ENCODE measurements at regions not wholly inside any gene's neighbourhood (a gene's known extent, or its start where the extent isn't known, plus 50 kb on each side); places are given as distances from the start of the nearest gene placed in this dataset.

DNA sequence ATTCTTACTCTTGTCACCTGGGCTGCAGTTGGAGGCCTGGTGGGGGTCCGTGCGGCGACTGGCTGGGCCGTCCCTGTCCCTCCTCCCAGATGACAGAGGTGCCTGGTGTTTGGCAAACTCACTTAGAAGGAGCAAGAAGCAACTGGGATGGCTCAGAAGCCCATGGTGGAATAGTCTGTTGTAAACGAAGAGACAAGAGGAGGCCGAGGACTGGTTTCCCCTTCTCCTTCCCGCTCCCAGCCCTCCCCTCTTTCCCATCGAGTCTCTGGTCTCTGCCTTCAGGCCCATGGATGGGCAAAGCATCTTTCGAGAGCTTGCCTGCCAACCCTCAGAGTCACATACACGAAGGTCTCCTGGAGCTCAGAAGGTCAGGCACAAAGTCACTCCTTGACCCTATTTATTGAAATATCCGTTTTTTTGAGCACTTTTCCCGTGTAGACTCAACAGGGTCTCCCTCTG lies 364.4 kb downstream of the SEC14L1 start:
- peak; percentile 19 for DNase-seq

DNA sequence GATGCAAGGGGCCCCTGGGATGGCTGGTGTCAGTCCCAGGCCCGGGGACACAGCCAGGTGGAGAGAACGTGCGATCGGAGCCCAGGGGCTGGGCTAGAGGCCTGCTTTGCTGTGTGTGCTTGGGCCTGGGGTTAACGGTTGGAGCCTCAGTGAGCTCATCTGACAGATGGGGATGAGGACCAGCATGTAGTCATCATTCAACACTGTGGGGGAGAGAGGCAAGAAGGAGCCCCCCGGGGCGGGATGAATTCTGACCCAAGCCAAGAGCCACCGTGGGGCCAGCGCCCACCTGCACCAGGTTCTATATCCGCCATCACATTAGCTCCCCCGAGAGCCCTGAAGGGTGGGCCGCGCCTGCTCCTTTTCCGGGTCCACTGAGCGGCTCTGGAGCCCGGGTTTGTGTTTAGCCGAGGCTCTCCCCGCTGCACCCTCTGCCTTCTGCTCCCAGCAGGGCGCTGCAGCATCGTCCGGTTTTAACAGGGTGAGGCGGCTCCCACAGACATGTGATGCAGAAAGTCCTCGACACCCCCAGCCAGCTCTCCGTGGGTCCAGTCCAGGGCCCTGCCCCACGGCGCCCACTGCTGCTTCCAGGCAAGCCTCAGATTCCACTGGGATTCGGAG lies 365.7 kb downstream of the SEC14L1 start:
- no peak for DNase-seq

DNA sequence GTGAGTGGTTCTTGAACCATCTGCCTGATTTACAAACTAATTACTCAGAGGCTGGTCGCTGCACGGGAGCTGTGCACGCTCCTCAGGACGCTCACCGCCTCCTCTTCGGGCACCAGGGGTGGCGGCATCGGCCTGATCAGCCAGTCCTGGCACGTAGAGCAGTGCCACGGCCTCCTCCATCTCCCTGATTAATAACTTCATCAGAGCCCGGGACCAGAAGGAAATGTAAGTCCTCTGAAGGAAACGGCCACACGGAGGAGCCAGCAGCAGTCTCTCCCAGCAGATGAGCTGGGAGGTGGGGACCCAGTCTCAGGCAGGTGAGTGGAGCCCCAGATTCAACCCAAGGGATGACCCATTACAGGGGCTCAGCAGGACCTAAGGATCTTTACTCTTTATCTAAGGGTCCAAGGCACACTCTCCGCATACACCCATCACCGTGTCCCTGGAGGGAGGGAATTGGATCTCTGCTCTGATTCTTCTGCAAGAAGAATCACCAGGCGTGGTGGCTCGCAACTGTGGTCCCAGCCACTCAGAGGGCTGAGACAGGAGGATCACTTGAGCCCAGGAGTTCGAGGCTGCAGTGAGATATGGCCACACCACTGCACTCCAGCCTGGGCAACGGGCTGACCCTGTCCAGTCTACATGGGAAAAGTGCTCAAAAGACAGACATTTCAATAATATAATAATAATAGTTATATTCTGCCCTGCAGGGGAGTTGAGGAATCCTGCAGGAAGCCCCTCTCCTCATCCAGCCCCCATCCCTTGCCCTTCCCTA lies 366.5 kb downstream of the SEC14L1 start:
- DNase-seq, result no peak

DNA sequence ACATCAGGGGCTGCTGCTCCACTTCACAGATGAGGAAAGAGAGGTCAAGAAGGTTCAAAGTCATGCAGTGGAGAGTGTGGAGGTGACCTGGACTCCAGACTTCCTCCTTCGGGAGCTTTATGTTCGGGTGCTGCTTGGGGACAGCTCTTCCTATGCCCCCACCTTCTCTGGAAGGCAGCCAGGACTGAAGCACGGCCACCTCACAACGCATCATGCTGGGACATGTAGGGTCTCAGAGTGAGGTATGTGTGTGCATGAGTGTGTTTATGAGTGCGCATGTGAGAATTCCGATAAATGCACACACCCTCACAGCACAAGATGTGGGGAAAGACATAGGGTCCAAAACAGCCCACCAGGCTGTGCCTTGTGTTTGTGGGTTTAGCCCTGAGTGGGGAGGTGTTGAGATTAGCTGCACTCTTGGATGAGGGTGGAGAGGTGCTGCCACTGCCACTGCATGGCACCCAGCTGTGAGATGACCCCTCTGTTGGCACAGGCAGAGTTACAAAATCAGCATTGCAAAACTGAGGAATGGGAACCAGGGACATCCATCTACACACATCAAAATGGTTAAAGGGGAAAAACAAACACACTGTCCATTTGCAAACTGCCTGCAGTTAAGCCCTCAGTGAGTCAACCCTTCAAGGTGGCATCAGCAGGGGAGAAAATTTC lies 367.4 kb downstream of the SEC14L1 start:
- DNase-seq, result peak; percentile 19

DNA sequence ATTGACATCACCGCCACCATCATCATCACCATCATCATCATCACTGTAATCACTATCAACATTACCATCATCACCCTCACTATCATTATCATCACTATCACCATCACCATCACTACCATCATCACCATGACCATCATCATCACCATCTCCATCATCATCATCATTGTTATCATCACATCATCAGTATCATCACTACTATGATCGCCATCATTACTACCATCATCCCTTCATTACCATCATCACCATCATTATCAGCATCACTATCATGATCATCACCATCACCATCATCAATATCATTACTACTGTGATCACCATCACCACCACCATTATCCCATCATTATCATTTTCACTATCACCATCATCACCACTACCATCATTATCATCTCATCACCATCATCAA lies 368.3 kb downstream of the SEC14L1 start:
- no peak for DNase-seq

DNA sequence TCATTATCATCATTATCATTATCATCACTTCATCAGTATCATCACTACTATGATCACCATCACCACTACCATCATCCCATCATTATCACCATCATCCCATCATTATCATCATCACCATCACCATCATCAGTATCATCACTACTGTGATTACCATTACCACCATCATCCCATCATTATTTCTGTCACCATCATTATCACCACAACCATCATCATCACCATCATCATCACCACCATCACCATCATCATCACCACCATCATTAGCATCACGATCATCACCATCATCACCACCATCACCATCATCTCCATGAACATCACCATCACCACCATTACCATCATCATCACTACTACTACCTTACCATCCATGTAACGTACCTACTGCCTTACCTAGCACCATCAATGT lies 368.8 kb downstream of the SEC14L1 start:
- DNase-seq, result no peak

DNA sequence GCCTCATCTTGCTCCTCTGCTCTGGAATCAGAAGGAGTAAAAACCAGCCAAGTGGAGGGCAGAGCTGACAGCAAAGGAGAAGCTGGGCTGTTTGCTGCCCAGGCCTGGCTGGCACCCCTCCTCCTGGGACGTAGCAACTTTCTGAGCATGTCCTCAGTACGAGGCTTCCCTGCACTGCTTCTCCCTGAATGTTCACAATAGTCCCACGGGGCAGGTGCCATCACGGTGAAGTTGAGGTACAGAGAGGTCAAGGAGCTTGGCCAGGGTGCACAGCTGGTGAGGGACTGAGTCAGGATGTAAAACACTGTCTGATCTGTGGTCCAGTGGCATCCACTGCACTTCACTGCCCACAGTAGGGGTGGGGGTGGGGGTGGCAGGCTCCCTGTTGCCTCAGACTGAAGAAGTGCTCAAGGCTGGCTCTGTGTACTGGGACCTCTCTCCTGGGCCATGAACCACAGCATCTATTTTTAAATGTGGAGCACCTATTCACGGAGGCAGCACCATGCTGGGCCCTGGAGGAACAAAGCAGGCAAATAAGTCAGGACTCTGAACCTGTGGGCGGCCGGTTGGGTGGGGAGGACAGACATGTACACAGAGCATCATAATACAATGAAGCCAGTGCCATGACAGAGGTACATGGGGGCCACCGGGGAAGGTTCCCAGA lies 369.5 kb downstream of the SEC14L1 start:
- DNase-seq, result peak; percentile 37

DNA sequence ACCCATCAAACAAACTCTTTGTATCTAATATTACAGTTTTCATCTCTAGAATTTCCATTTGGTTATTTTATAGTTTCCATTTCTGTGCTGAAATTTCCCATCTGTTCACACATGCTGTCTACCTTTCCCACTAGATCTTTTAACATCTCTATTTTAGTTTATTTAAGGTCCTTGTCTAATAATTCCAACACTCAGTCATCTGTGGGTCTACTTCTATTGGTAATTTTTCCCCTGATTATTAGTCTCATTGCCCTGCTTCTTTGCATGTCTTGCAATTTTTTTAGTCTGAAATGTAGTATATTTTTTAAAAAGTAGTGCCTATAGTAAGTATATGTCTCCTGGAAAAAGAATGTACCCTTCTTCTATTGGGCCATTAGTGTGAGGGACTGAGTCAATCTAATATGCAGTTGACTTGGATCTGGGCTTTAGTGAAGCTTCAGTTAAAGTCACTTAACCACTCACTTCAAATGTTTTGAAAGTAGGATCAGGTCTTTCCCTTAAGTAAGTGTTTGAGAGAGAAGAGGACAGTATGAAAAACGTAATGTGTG lies 370.8 kb downstream of the SEC14L1 start:
- DNase-seq, result no peak

DNA sequence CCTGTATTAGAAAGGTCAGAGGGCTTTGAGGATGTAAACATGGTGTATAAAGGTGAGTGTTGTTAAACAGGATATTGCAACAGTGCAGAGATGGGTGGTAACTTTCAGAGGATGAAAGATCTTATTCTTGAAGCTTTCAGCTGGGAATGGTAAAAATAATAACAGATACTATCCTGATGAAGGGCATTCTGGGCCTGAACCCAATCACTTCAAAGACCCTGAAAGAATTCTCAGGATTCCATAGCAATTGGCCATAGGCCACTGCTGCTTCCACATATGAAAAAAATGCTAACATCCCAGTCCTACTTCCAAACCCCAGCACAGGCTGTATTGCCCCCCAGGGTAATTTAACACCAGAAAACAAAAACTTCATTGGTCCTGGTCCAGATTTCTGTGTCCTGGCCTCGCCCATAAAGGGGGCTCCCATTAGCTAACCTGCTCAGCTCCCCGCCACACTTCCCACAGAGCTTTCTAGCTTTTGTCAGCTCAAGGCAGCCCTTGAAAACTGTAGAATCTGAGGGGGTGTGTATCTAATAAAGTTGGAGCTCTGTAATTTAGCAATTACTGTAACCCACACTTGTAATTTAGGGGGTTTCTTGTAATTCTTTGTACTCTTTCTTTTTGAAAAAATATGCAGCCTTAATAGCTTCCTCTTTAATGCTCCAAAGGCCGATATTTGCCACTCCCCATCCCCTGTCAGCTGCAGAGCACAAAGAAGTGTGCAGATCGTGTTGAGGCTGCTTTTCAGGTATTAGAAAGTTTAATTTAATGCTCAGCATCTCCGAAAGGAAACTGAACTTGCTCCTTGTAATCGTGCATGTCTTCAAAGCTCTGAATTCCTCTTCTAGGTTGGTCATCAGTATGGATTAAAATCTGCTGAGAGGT lies 371.5 kb downstream of the SEC14L1 start:
- DNase-seq, result no peak

DNA sequence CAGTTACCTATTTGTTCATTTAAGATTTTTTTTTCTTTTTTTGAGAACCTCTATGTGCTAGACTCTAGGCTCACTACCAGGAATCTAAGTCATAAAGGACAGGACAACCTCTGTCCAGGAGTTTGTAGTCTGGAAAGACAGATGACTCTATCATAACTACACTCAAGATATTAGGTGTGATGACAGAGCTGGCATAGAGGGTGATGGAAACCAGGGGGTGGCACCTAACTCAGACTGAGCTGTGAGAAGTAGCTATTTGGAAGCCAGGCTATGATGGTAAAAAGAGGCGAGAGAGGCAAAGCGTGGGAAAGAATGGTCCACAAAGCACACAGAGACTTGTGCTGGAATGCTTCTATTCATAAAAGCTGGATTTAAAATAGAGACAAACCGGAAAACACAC lies 372.3 kb downstream of the SEC14L1 start:
- DNase-seq, result no peak

DNA sequence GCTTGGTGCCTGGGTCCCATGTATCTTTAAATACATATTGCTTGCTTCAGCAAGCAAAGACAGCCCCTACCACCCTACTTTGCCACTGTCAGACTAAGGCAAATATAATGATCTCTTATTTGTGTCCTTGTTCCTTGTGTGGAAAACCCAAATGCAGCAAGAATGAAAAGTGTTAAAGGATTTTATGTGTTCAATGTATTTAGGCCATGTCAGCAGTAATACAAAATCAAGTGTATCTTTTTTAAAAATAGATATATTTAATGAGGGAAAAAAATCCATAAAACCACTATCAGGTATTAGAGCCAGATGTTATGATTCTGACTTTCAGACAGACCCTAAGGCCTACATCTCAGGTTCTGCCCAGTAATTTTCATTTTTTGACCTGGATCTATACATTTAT lies 374.5 kb downstream of the SEC14L1 start:
- DNase-seq, result no peak

DNA sequence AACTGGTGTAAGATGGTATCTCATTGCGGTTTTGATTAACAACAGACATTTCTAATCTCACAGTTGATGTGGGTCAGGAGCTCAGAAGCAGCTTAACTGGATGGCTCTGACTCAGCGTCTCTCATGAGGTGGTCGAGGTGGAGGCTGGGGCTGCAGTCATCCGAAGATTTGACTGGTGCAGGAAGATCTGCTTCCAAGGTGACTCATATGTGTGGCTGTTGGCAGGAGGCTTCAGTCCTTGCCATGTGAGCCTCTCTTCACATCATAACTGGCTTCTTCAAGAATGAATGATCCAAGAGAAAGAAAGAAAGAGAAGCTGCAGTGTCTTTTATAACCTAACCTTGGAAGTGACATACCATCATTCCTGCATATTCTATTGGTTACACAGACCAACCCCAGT lies 376.1 kb downstream of the SEC14L1 start:
- DNase-seq, result no peak

DNA sequence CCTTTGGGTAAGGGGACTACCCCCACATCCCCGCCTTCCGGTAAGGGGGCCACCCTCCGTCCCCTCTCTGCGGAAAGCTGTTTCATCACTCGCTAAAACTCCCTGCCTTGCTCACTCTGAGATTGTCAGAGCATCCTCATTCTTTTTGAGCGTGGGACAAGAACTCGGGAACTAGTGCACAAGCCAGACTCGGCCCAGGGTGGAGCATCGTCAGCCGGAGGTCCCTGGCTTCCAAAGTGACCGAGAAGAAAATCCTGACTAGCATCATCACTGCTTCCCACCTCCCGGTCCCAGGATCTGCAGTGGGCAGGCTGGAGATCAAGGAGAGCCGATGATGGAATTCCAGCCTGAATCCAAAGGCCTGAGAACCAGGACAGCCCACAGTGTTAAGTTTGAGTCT lies 380.3 kb downstream of the SEC14L1 start:
- peak; percentile 35 for DNase-seq

DNA sequence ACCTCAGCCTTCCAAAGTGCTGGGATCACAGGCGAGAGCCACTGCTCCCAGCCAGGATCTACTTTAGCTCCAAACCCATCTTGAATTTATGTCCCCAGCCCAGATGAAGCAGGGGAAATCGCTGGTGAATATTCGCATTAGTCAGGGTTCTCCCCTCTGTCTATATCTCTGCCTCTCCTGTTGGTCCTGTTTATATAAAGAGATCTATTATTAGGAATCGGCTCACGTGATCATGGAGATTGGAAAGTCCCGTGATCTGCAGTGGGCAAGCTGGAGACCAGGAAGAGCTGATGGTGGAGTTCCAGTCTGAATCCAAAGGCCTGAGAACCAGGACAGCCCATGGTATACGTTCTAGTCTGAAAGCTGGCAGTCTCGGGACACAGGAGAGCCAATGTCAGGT lies 382.8 kb downstream of the SEC14L1 start:
- peak; percentile 5 for DNase-seq

DNA sequence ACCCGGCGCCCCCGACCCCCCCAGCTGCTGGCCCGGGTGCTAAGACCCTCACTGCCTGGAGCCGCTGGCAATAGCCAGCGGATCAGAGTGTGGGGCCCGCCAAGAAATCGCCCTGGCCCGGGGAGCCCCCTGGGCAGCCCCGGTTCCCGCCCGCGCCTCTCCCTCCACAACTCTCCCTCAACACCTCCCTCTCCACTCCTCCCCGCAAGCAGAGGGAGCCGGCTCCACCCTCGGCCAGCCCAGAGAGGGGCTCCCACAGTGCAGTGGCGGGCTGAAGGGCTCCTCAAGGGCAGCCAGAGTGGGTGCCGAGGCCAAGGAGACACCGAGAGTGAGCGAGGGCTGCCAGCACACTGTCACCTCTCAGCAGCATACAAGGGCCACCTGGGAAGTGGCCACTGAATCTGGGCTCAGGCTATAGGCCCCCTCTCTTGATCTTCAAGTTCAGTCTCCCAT lies 385.5 kb downstream of the SEC14L1 start:
- peak; percentile 32 for DNase-seq

DNA sequence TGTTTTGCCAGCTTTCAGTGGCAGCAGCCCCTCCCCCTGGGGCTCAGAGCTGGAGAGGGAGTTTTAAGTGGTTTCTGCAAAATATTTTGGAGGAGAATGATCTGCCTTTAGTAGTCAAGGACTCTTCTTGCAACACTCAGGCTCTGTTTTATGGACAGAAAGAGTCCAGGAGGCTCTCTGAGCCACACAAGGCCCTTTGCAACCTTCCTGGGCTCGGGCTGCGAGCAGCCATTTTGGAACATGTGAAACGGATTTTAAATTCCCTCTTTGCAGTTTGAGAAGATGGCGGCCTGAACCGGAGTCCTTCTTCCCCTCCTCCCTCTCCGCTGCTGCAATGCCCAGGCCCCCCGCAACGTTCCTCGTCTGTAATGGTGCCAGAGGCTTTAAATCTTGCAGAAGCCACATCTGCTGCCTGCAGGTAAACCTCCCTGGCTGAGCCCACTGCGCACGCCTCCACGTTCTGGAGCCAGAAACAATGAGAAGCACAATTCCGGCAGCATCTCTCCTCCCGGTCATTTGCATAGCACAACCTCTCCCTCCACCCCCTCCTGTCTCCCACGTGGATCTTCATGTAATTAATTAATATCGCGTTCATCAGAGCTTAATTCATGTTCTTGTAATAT lies 386.1 kb downstream of the SEC14L1 start:
- peak; percentile 30 for DNase-seq

DNA sequence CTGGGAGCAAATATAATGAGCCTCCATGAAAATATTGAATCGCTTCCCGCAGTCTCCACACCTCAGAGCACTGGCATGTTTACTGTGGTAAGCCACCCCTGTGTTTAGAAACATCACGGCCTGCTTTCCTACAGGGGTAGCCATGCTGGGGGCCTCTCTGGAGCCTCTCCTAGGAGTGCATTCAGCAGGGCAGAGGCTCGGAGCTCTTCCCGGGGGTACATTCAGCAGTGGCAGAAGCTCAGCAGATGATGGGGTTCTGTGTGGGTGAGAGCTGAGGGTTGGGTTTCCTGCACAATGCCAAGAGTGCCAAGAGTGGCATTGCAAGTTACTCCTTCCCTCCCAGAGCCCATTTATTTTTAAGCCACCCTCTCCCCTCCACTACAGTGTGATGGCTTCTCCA lies 386.6 kb downstream of the SEC14L1 start:
- peak; percentile 26 for DNase-seq

DNA sequence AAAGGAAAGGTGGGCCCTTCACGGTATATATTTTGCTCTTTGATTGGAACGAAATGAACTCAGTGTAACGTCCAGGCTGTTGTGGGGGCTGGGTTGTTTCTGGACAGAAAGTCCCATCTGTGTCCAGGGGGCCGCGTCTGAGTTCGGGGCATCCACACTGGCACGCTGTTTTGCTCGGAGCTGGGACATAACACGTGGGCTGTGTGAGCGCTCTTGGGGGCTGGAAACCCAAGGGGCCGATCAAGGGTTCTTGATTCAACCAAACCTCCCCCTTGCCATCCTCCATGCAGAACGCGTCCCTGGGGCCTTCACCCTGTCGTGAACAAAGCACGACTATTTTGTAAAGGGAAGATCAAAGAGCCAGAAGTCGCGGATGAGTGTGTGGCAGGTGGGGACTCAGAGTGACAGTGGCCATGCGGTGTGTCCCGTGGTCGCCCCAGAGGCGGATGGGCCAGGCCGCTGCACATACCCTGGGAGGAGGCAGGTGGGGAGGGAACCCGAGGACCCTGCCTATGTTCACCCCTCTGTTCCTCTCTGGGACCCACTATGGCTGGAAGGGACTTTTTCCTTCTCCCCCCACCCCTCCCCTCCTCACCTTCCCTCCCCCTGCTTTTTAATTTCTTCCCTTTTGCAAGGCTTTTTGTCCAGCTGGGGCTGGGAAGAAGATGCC lies 387.2 kb downstream of the SEC14L1 start:
- no peak for DNase-seq

DNA sequence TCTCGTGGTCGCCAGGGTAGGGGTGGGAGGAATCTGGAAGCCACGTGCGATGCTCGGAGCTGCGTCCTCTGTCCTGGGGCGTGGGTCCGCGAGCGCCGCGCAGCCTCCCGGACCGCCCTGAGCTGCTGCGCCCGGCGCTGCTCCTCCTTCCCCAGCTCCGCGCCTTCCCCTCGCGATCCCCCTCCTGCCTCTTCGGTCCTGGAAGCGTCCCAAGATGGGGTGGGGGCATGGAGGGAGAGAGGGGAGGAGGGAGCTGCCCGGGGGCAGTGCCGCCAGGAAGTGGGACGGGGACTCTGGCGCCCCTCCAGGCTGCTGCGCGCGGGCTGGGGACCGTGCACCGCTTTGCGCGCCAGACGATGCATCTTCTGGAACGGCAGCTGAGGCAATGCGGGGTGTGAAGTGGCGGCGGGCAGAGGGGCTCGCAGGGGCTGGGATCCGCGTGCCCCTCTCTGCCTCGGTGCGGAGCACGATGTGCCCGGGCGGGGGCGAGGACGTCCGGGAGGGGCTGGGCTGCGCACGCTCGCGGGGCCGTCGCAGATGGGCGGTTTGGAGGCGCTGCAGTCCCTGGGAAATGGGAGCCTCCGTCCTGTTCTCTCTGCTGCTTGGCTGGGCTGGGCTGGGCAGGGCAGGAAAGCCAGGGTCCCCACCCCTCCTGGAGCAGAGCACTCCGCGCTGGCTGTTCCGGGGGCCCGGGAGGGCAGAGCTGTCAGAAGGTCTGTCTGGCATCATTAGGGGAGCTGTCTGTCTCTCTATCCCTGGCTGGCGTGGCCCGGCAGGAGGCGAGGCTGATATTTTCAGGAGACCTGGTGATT lies 388.0 kb downstream of the SEC14L1 start:
- peak; percentile 76 for DNase-seq

DNA sequence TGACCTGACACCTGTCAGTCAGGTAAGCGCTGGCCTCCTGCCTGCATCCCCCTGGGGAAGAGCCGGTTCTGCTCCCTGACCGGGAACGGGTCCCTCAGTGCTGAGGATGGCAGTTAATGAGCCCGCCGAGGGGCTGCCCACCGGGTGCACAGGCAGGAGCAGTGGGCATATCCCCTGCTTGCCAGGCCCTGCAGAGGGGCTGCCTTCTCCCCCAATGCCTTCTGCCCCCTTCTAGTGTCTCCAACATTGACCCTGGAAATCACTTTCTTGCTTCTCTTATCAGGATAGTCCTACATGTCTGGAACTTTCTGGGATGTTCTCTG lies 388.5 kb downstream of the SEC14L1 start:
- no peak for DNase-seq
